Liver (tissue), 8 donors: ENCODE measurements at regions not wholly inside any gene's neighbourhood (a gene's known extent, or its start where the extent isn't known, plus 50 kb on each side); places are given as distances from the start of the nearest gene placed in this dataset.

Source experiments
- DNase-seq: peaks from one replicate; pipeline ENCODE4 v3.0.0-alpha.2; 2017; ENCODE audit warnings: low spot score
- H3K27ac ChIP-seq, 2 donors: one replicate each; pipeline ENCODE4 v1.7.0; 2013; ENCODE audit warnings: inconsistent platforms in 2 of 2, low read length in 2 of 2, control low read depth in 1 of 2, low read depth in 1 of 2, mild to moderate bottlenecking in 1 of 2
- H3K27me3 ChIP-seq, 4 donors: one replicate each; pipeline versions ENCODE4 v1.6.1 to v1.7.0; 2013; ENCODE audit warnings: low read length in 3 of 4, inconsistent platforms in 1 of 4, mild to moderate bottlenecking in 1 of 4, moderate library complexity in 1 of 4; ENCODE audit not compliant: control insufficient read depth in 4 of 4, insufficient read depth in 4 of 4
- H3K36me3 ChIP-seq, 4 donors: one replicate each; pipeline versions ENCODE4 v1.6.1 to v1.7.0; 2013; ENCODE audit warnings: low read length in 3 of 4, mild to moderate bottlenecking in 3 of 4, low read depth in 1 of 4, moderate library complexity in 1 of 4; ENCODE audit not compliant: control insufficient read depth in 4 of 4, insufficient read depth in 3 of 4
- H3K4me1 ChIP-seq, 4 donors: one replicate each; pipeline versions ENCODE4 v1.6.1 to v1.7.0; 2013; ENCODE audit warnings: low read length in 3 of 4, mild to moderate bottlenecking in 3 of 4, moderate library complexity in 1 of 4; ENCODE audit not compliant: control insufficient read depth in 4 of 4, insufficient read depth in 4 of 4
- H3K4me3 ChIP-seq, 3 donors: one replicate each; pipeline versions ENCODE4 v1.6.1 to v1.7.0; 2013; ENCODE audit warnings: low read length in 3 of 3, control low read depth in 1 of 3, low read depth in 1 of 3, mild to moderate bottlenecking in 1 of 3
- H3K9ac ChIP-seq, 2 donors: one replicate each; pipeline ENCODE4 v1.7.0; 2013; ENCODE audit warnings: low read length in 2 of 2, mild to moderate bottlenecking in 2 of 2, moderate library complexity in 2 of 2, control low read depth in 1 of 2, low read depth in 1 of 2
- H3K9me3 ChIP-seq, 4 donors: one replicate each; pipeline versions ENCODE4 v1.6.1 to v1.7.0; 2013; ENCODE audit warnings: low read length in 3 of 4; ENCODE audit not compliant: control insufficient read depth in 4 of 4
- ATF3 ChIP-seq: IDR thresholded peaks from 2 replicates; pipeline ENCODE4 v1.6.1; 2016; ENCODE audit warnings: antibody characterized with exemption
- CTCF ChIP-seq: fragments of 150-350 bp; IDR thresholded peaks from 2 replicates; pipeline ENCODE4 v1.5.1; 2017; ENCODE audit warnings: improper control_type of control experiment, low read depth, low read length; ENCODE audit not compliant: missing input control
- EGR1 ChIP-seq, 2 donors: IDR thresholded peaks; 2 replicates each; pipeline ENCODE4 v1.6.1; 2016 to 2018; ENCODE audit warnings: antibody characterized with exemption in 2 of 2, low read depth in 2 of 2
- FOXA1 ChIP-seq: IDR thresholded peaks from 2 replicates; pipeline ENCODE4 v1.6.1; 2016; ENCODE audit warnings: antibody characterized with exemption
- FOXA2 ChIP-seq: IDR thresholded peaks from 2 replicates; pipeline ENCODE4 v1.6.1; 2016; ENCODE audit warnings: antibody characterized with exemption
- GABPA ChIP-seq, 2 donors: IDR thresholded peaks in 1 of 2; conservative IDR thresholded peaks in 1 of 2; 2 replicates each; pipeline ENCODE4 v1.6.1; 2016; ENCODE audit warnings: antibody characterized with exemption in 2 of 2, mild to moderate bottlenecking in 1 of 2, moderate library complexity in 1 of 2
- HNF4A ChIP-seq, 2 donors: conservative IDR thresholded peaks; 2 replicates each; pipeline ENCODE4 v1.6.1; 2016; ENCODE audit warnings: antibody characterized with exemption in 2 of 2, mild to moderate bottlenecking in 2 of 2
- JUND ChIP-seq, 2 donors: IDR thresholded peaks; 2 replicates each; pipeline ENCODE4 v1.6.1; 2016; ENCODE audit warnings: antibody characterized with exemption in 2 of 2
- MAX ChIP-seq: IDR thresholded peaks from 2 replicates; pipeline ENCODE4 v1.6.1; 2016; ENCODE audit warnings: antibody characterized with exemption
- NR2F2 ChIP-seq: IDR thresholded peaks from 2 replicates; pipeline ENCODE4 v1.6.1; 2016; ENCODE audit warnings: antibody characterized with exemption
- REST ChIP-seq: IDR thresholded peaks from 2 replicates; pipeline ENCODE4 v1.6.1; 2016; ENCODE audit warnings: antibody characterized with exemption, mild to moderate bottlenecking
- RXRA ChIP-seq, 2 donors: IDR thresholded peaks; 2 replicates each; pipeline ENCODE4 v1.6.1; 2017 to 2018; ENCODE audit warnings: antibody characterized with exemption in 2 of 2, mild to moderate bottlenecking in 1 of 2
- SP1 ChIP-seq: IDR thresholded peaks from 2 replicates; pipeline ENCODE4 v1.6.1; 2018; ENCODE audit warnings: antibody characterized with exemption, mild to moderate bottlenecking
- TAF1 ChIP-seq: conservative IDR thresholded peaks from 2 replicates; pipeline ENCODE4 v1.6.1; 2016; ENCODE audit warnings: antibody characterized with exemption, mild to moderate bottlenecking
- ZBTB33 ChIP-seq: IDR thresholded peaks from 2 replicates; pipeline ENCODE4 v1.6.1; 2016; ENCODE audit warnings: antibody characterized with exemption
- WGBS: extraction: QIAGEN DNeasy Blood & Tissue Kit; methylation state at CpG from one replicate; pipeline ENCODE4 v1.1.7; 2013; 5-methylcytosine and 5-hydroxymethylcytosine counted together
- donor health status: healthy.
- donor health status: healthy.
- donor health status: healthy.
- donor health status: healthy.
- donor health status: healthy.

GRCh38 chr5:74306845-74307244 is 333.7 kb downstream of the ENC1 start:
- WGBS, result 64% methylated on average over 2 of the region's 2 CpGs
- no peak for DNase-seq
- H3K27ac ChIP-seq, result no peak overlapping the region
- no peaks in the 10 kb centered on the region for H3K4me1 ChIP-seq
- H3K9me3 ChIP-seq, result no peaks in the 10 kb centered on the region
- H3K27me3 ChIP-seq, result no peaks in the 10 kb centered on the region
- H3K36me3 ChIP-seq, result no peaks in the 10 kb centered on the region
- no peak overlapping the region for H3K4me3 ChIP-seq
- no peak overlapping the region for H3K9ac ChIP-seq
- TF ChIP-seq ZBTB33, result no peak
- no peak for TF ChIP-seq JUND (IDR thresholded peaks at IDR 0.05)
- no peak for TF ChIP-seq HNF4A (conservative IDR thresholded peaks at IDR 0.05)
- no peak for TF ChIP-seq NR2F2
- no peak for TF ChIP-seq RXRA (IDR thresholded peaks at IDR 0.05)
- TF ChIP-seq REST, result no peak
- no peak for TF ChIP-seq GABPA (IDR thresholded peaks at IDR 0.05 in 1 of 2, conservative IDR thresholded peaks at IDR 0.05 in 1 of 2)
- TF ChIP-seq MAX, result no peak
- no peak for TF ChIP-seq CTCF

GRCh38 chr5:74304536-74304935 is 336.0 kb downstream of the ENC1 start:
- 89% methylated on average over 1 of the region's 1 CpG for WGBS
- Histone ChIP-seq H3K9me3 (no peaks in the 10 kb centered on the region), H3K4me3 (no peak overlapping the region), H3K9ac (no peak overlapping the region), H3K27me3 (no peaks in the 10 kb centered on the region), H3K4me1 (no peaks in the 10 kb centered on the region), H3K27ac (no peak overlapping the region), H3K36me3 (no peaks in the 10 kb centered on the region)
- DNase-seq, result no peak
- TF ChIP-seq GABPA (IDR thresholded peaks at IDR 0.05 in 1 of 2, conservative IDR thresholded peaks at IDR 0.05 in 1 of 2) (no peak), EGR1 (IDR thresholded peaks at IDR 0.05; ENCODE audit: low read depth in 2 of 2) (no peak), FOXA1 (no peak), FOXA2 (no peak), ATF3 (no peak), ZBTB33 (no peak), JUND (IDR thresholded peaks at IDR 0.05) (no peak), HNF4A (conservative IDR thresholded peaks at IDR 0.05) (no peak), REST (no peak), TAF1 (no peak), CTCF (no peak), SP1 (no peak)
